ENCODE measurements at regions not wholly inside any gene's neighbourhood (a gene's known extent, or its start where the extent isn't known, plus 50 kb on each side); places are given as distances from the start of the nearest gene placed in this dataset.

DNA sequence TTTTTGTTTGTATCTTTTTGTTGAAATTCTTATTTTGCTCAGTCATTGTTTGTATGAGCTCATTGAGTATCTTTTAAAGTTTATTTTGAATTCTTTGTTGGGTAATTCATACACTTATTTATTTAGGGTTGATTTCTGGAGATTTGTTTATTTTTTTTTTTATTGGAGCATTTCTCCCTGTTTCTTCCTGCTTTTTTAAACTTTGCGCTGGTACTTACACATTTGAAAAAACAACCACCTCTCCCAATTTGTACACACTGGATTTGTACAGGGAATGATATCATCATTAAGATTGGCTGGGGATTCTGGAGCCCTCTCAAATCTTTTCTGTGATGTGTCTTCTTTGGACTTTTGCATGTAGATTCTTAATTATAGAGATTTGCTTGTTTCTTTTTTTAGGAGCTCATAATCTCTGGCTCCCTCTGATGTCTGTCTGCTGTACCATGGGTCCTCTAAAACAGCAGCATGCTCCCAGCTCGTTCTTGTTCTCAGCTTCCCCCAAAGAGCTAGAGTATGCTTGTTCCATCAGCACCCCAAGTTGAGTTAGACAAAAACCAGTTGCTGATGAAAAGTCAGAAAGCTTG, 310.7 kb downstream of the DUSP10 start:
- H3K9me3 ChIP-seq: no peaks in the 10 kb centered on the region
- no peaks in the 10 kb centered on the region for H3K27me3 ChIP-seq
- peaks cover 9% of the 10 kb centered on the region for H3K4me1 ChIP-seq
- DNase-seq: no peak
- no peaks in the 10 kb centered on the region for H3K36me3 ChIP-seq (replicated peaks in 1 of 2; ENCODE audit: insufficient read depth in 1 of 2, low read depth in 2 of 2)
- intact Hi-C loops (cut with DNase I): loop anchor here (10.0 kb wide), 2 partner anchors 526 to 616 kb away; no protein-coding TSS in a partner anchor
- TF ChIP-seq POLR2A (IDR thresholded peaks at IDR 0.05) (no peak), CTCF (IDR thresholded peaks at IDR 0.05) (no peak)
- H3K4me3 ChIP-seq: no peak overlapping the region
- WGBS, 2 donors: 70 to 80% methylated on average over 2 of the region's 2 CpGs
- ATAC-seq: no peak
- no peak overlapping the region for H3K27ac ChIP-seq

GRCh38 chr1:221431961-221432360, 309.9 kb downstream of the DUSP10 start:
- no peak for TF ChIP-seq POLR2A (IDR thresholded peaks at IDR 0.05)
- DNase-seq (no peak), ATAC-seq (no peak)
- Histone ChIP-seq H3K36me3 (replicated peaks in 1 of 2; ENCODE audit: insufficient read depth in 1 of 2, low read depth in 2 of 2) (no peaks in the 10 kb centered on the region), H3K27me3 (no peaks in the 10 kb centered on the region), H3K9me3 (no peaks in the 10 kb centered on the region), H3K4me1 (peaks cover 9% of the 10 kb centered on the region), H3K27ac (no peak overlapping the region), H3K4me3 (no peak overlapping the region)
- intact Hi-C loops (cut with DNase I): loop anchor here (10.0 kb wide), 2 partner anchors 527 to 617 kb away; no protein-coding TSS in a partner anchor

DNA sequence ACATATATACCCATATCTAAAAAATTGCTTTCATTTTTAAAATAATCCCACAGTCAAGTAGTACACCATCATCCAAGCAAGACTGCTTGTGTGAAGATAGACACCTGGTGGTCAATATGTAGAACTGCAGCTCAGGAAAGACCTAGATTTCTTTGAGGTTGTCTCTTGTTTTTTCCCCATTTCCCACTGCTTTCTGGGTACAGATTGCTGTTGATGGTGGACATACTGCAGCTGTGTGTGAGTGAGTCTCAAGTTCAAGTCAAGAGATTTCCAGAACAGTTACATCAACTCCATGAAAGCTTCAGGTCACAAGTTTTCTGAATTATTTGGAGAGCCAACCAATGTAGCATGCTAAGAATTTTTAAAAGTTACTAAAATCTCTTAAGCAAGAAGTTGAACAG, 306.4 kb downstream of the DUSP10 start:
- Histone ChIP-seq H3K36me3 (replicated peaks in 1 of 2; ENCODE audit: insufficient read depth in 1 of 2, low read depth in 2 of 2) (no peaks in the 10 kb centered on the region), H3K4me1 (peaks cover 5% of the 10 kb centered on the region), H3K9me3 (no peaks in the 10 kb centered on the region), H3K4me3 (no peak overlapping the region), H3K27me3 (no peaks in the 10 kb centered on the region), H3K27ac (no peak overlapping the region)
- intact Hi-C loops (cut with DNase I): loop anchor here (10.0 kb wide), 2 partner anchors 531 to 621 kb away; no protein-coding TSS in a partner anchor
- ATAC-seq: peak; percentile 46
- TF ChIP-seq POLR2A (IDR thresholded peaks at IDR 0.05): no peak
- peak; percentile 83 to 98 (median 86) for TF ChIP-seq CTCF (IDR thresholded peaks at IDR 0.05)
- no peak for DNase-seq

- H3K4me1 ChIP-seq: peaks cover 10% of the 10 kb centered on the region
- H3K27ac ChIP-seq: no peak overlapping the region
- intact Hi-C loops (cut with DNase I): loop anchor here (10.0 kb wide), 2 partner anchors 532 to 622 kb away; no protein-coding TSS in a partner anchor
- H3K36me3 ChIP-seq (replicated peaks in 1 of 2; ENCODE audit: insufficient read depth in 1 of 2, low read depth in 2 of 2): no peaks in the 10 kb centered on the region
- H3K4me3 ChIP-seq: no peak overlapping the region
- no peak for TF ChIP-seq POLR2A (IDR thresholded peaks at IDR 0.05)
- no peak for TF ChIP-seq CTCF (IDR thresholded peaks at IDR 0.05)
- no peaks in the 10 kb centered on the region for H3K27me3 ChIP-seq
- WGBS, 2 donors: 30 to 38% methylated on average over 2 of the region's 2 CpGs
- ATAC-seq: no peak
- H3K9me3 ChIP-seq: no peaks in the 10 kb centered on the region
- no peak for DNase-seq
These were observed 304.7 kb downstream of the DUSP10 start for GRCh38 chr1:221437171-221437570.

DNA sequence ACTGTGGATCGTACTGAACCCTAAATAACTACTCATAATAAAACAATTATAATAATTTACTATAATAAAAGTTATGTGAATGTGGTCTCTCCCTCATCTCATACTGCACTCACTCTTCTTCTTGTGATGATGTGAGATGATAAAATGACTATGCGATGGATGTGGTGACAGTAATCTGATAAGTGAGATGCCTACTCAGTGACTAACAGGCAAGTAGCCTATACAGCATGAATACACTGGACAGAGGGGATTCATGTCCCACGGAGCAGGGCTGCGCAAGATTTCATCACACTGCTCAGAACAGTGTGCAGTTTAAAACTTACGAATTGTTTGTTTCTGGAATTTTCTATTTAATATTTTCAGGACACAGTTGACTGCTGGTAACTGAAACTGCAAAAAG, 304.0 kb downstream of the DUSP10 start:
- intact Hi-C loops (cut with DNase I): loop anchor here (10.0 kb wide), 2 partner anchors 533 to 623 kb away; no protein-coding TSS in a partner anchor
- Histone ChIP-seq H3K27ac (no peak overlapping the region), H3K27me3 (no peaks in the 10 kb centered on the region), H3K4me1 (peaks cover 10% of the 10 kb centered on the region), H3K4me3 (no peak overlapping the region), H3K9me3 (no peaks in the 10 kb centered on the region), H3K36me3 (replicated peaks in 1 of 2; ENCODE audit: insufficient read depth in 1 of 2, low read depth in 2 of 2) (no peaks in the 10 kb centered on the region)
- ATAC-seq: no peak
- DNase-seq: no peak
- no peak for TF ChIP-seq CTCF (IDR thresholded peaks at IDR 0.05)
- TF ChIP-seq POLR2A (IDR thresholded peaks at IDR 0.05): no peak
- WGBS, 2 donors: 66 to 78% methylated on average over 5 of the region's 5 CpGs

Measured in body of pancreas (tissue), 4 donors.